GM12878 (cell line): ENCODE measurements at regions not wholly inside any gene's neighbourhood (a gene's known extent, or its start where the extent isn't known, plus 50 kb on each side); places are given as distances from the start of the nearest gene placed in this dataset.

Experiments
- ATF7 ChIP-seq: fragments of 450-650 bp; IDR thresholded peaks from 2 replicates; pipeline ENCODE4 v1.6.1; 2016; ENCODE audit warnings: low read depth, mild to moderate bottlenecking
- CEBPB ChIP-seq, 2 experiments: fragments of 150-350 bp in 1 of 2; IDR thresholded peaks; 2 replicates each; pipeline ENCODE4 v1.6.1; 2012 to 2014; ENCODE audit warnings: low read depth in 2 of 2, low read length in 2 of 2, borderline replicate concordance in 1 of 2, inconsistent platforms in 1 of 2
- EZH2 ChIP-seq: IDR thresholded peaks from 2 replicates; pipeline ENCODE4 v1.6.1; 2012; ENCODE audit warnings: low read depth, mild to moderate bottlenecking, control low read depth, inconsistent platforms, low read length, borderline replicate concordance; ENCODE audit not compliant: control insufficient read depth
- JUNB ChIP-seq: IDR thresholded peaks from 2 replicates; pipeline ENCODE4 v1.6.1; 2016; ENCODE audit warnings: antibody characterized with exemption, mild to moderate bottlenecking
- POLR2A ChIP-seq: IDR thresholded peaks from 2 replicates; pipeline ENCODE4 v1.6.1; 2011; ENCODE audit warnings: low read depth, mild to moderate bottlenecking, low read length
- POLR2AphosphoS5 ChIP-seq: IDR thresholded peaks from 2 replicates; pipeline ENCODE4 v1.6.1; 2011; ENCODE audit warnings: mild to moderate bottlenecking, low read length, inconsistent platforms
- STAT1 ChIP-seq: fragments of 450-650 bp; conservative IDR thresholded peaks from 2 replicates; pipeline ENCODE4 v1.6.1; 2014; ENCODE audit warnings: antibody characterized with exemption, mild to moderate bottlenecking

DNA sequence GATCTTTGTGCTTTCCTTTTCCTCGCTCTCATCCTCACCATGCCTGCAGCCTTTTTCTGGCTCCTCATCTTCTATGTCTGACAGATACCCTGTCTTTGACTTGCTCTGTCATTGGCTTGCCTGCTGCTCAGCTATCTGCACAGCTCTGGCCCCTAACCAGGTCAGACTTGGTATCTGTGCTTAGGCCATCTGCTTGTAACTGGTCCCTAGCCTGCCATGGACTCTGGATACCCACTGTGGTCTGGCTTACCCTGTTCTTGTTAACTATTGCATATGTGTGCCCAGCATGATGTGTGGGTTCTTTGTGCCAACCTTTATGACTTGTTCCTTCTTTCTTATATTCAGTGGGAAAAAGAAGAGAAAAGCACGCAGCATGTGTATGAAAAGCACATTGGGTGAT is 109.7 kb upstream of the ROPN1 start:
- TF ChIP-seq EZH2 (no peak), STAT1 (no peak), CEBPB (IDR thresholded peaks at IDR 0.05; ENCODE audit: borderline replicate concordance in 1 of 2, low read depth in 2 of 2, low read length in 2 of 2) (no peak), ATF7 (no peak), JUNB (no peak), POLR2A (no peak), POLR2AphosphoS5 (no peak)
